Upper lobe of left lung (tissue), 4 donors: ENCODE measurements at regions not wholly inside any gene's neighbourhood (a gene's known extent, or its start where the extent isn't known, plus 50 kb on each side); places are given as distances from the start of the nearest gene placed in this dataset.

Source experiments
- CTCF ChIP-seq, 6 experiments: fragments of 450-650 bp in 4 of 6; fragments of 200-600 bp in 2 of 6; sonication (generic) in 2 of 6; IDR thresholded peaks; one replicate each; pipeline ENCODE4 v1.5.1; 2016 to 2019; ENCODE audit warnings: antibody characterized with exemption in 6 of 6
- EP300 ChIP-seq, 4 donors: sonication (generic); formaldehyde crosslinking; IDR thresholded peaks; one replicate each; pipeline ENCODE4 v1.5.1; 2017; ENCODE audit warnings: antibody characterized with exemption in 4 of 4, control low read depth in 2 of 4
- POLR2A ChIP-seq, 4 donors: fragments of 450-650 bp; IDR thresholded peaks; one replicate each; pipeline ENCODE4 v1.5.1; 2016 to 2017; ENCODE audit warnings: antibody characterized with exemption in 4 of 4, mild to moderate bottlenecking in 2 of 4

- TF ChIP-seq CTCF (IDR thresholded peaks at IDR 0.05) (no peak), EP300 (IDR thresholded peaks at IDR 0.05) (no peak), POLR2A (IDR thresholded peaks at IDR 0.05) (no peak)
These were observed 268.9 kb upstream of the PDE4D start for GRCh38 chr5:60162441-60162840.
